ENCODE measurements at regions not wholly inside any gene's neighbourhood (a gene's known extent, or its start where the extent isn't known, plus 50 kb on each side); places are given as distances from the start of the nearest gene placed in this dataset.

GRCh38 chr6:18712595-18712994, 325.4 kb downstream of the RNF144B start:
- Mint-ChIP-seq H3K27me3 (no peaks in the 10 kb centered on the region), H3K9me3 (peaks cover 10% of the 10 kb centered on the region), H3K27ac (no peak overlapping the region), H3K4me1 (ENCODE audit: low read depth in 2 of 2) (no peaks in the 10 kb centered on the region), H3K4me3 (no peak overlapping the region), H3K36me3 (no peaks in the 10 kb centered on the region)
- no peak for ATAC-seq
- DNase-seq (ENCODE audit: low spot score) = no peak

- Mint-ChIP-seq H3K9me3 (peaks cover 6% of the 10 kb centered on the region), H3K4me3 (no peak overlapping the region), H3K27me3 (no peaks in the 10 kb centered on the region), H3K4me1 (ENCODE audit: low read depth in 2 of 2) (no peaks in the 10 kb centered on the region), H3K27ac (no peak overlapping the region), H3K36me3 (no peaks in the 10 kb centered on the region)
- ATAC-seq = no peak
- no peak for DNase-seq (ENCODE audit: low spot score)
Observed at GRCh38 chr6:18720075-18720474, 332.9 kb downstream of the RNF144B start.

- no peak overlapping the region for H3K27ac Mint-ChIP-seq
- no peaks in the 10 kb centered on the region for H3K27me3 Mint-ChIP-seq
- ATAC-seq = no peak
- H3K4me3 Mint-ChIP-seq = no peak overlapping the region
- DNase-seq (ENCODE audit: low spot score) = no peak
- no peaks in the 10 kb centered on the region for H3K36me3 Mint-ChIP-seq
- no peaks in the 10 kb centered on the region for H3K4me1 Mint-ChIP-seq (ENCODE audit: low read depth in 2 of 2)
- H3K9me3 Mint-ChIP-seq = peaks cover 4% of the 10 kb centered on the region
Observed at GRCh38 chr6:18724056-18724455, 336.9 kb downstream of the RNF144B start.

- no peaks in the 10 kb centered on the region for H3K4me1 Mint-ChIP-seq (ENCODE audit: low read depth in 2 of 2)
- H3K27ac Mint-ChIP-seq = no peak overlapping the region
- H3K36me3 Mint-ChIP-seq = no peaks in the 10 kb centered on the region
- H3K9me3 Mint-ChIP-seq = peaks cover 3% of the 10 kb centered on the region
- no peak for DNase-seq (ENCODE audit: low spot score)
- H3K4me3 Mint-ChIP-seq = no peak overlapping the region
- no peak for ATAC-seq
- H3K27me3 Mint-ChIP-seq = no peaks in the 10 kb centered on the region
Observed at GRCh38 chr6:18725449-18725848, 338.3 kb downstream of the RNF144B start.

GRCh38 chr6:18733921-18734550, 346.9 kb downstream of the RNF144B start:
- peaks cover 15% of the 10 kb centered on the region for H3K9me3 Mint-ChIP-seq
- H3K27ac Mint-ChIP-seq = no peak overlapping the region
- H3K4me1 Mint-ChIP-seq (ENCODE audit: low read depth in 2 of 2) = no peaks in the 10 kb centered on the region
- no peak overlapping the region for H3K4me3 Mint-ChIP-seq
- no peak for ATAC-seq
- DNase-seq (ENCODE audit: low spot score) = no peak
- H3K27me3 Mint-ChIP-seq = no peaks in the 10 kb centered on the region
- no peaks in the 10 kb centered on the region for H3K36me3 Mint-ChIP-seq

GRCh38 chr6:18741741-18742140, 354.6 kb downstream of the RNF144B start:
- Mint-ChIP-seq H3K4me3 (no peak overlapping the region), H3K4me1 (ENCODE audit: low read depth in 2 of 2) (no peaks in the 10 kb centered on the region), H3K9me3 (peaks cover 4% of the 10 kb centered on the region), H3K27me3 (no peaks in the 10 kb centered on the region), H3K27ac (no peak overlapping the region), H3K36me3 (no peaks in the 10 kb centered on the region)
- no peak for DNase-seq (ENCODE audit: low spot score)
- ATAC-seq = no peak

- Mint-ChIP-seq H3K4me3 (no peak overlapping the region), H3K9me3 (peaks cover 3% of the 10 kb centered on the region), H3K27ac (no peak overlapping the region), H3K27me3 (no peaks in the 10 kb centered on the region), H3K36me3 (no peaks in the 10 kb centered on the region), H3K4me1 (ENCODE audit: low read depth in 2 of 2) (no peaks in the 10 kb centered on the region)
- no peak for ATAC-seq
- DNase-seq (ENCODE audit: low spot score) = no peak
Observed at GRCh38 chr6:18742406-18742805, 355.3 kb downstream of the RNF144B start.

- Mint-ChIP-seq H3K4me3 (no peak overlapping the region), H3K27ac (no peak overlapping the region), H3K27me3 (no peaks in the 10 kb centered on the region), H3K4me1 (ENCODE audit: low read depth in 2 of 2) (no peaks in the 10 kb centered on the region), H3K9me3 (peaks cover 2% of the 10 kb centered on the region), H3K36me3 (no peaks in the 10 kb centered on the region)
- ATAC-seq (no peak), DNase-seq (ENCODE audit: low spot score) (no peak)
Observed at GRCh38 chr6:18746727-18747126, 359.6 kb downstream of the RNF144B start.

GRCh38 chr6:18748314-18748713, 361.2 kb downstream of the RNF144B start:
- no peak overlapping the region for H3K4me3 Mint-ChIP-seq
- no peaks in the 10 kb centered on the region for H3K4me1 Mint-ChIP-seq (ENCODE audit: low read depth in 2 of 2)
- no peak overlapping the region for H3K27ac Mint-ChIP-seq
- DNase-seq (ENCODE audit: low spot score) (no peak), ATAC-seq (no peak)
- no peaks in the 10 kb centered on the region for H3K9me3 Mint-ChIP-seq
- no peaks in the 10 kb centered on the region for H3K27me3 Mint-ChIP-seq
- H3K36me3 Mint-ChIP-seq = no peaks in the 10 kb centered on the region

GRCh38 chr6:18752278-18753068, 365.3 kb downstream of the RNF144B start:
- Mint-ChIP-seq H3K27ac (no peak overlapping the region), H3K9me3 (peaks cover 6% of the 10 kb centered on the region), H3K4me3 (no peak overlapping the region), H3K27me3 (no peaks in the 10 kb centered on the region), H3K4me1 (ENCODE audit: low read depth in 2 of 2) (no peaks in the 10 kb centered on the region), H3K36me3 (no peaks in the 10 kb centered on the region)
- no peak for DNase-seq (ENCODE audit: low spot score)
- ATAC-seq = no peak

GRCh38 chr6:18753076-18753475, 365.9 kb downstream of the RNF144B start:
- no peak for ATAC-seq
- Mint-ChIP-seq H3K36me3 (no peaks in the 10 kb centered on the region), H3K9me3 (peaks cover 6% of the 10 kb centered on the region), H3K4me1 (ENCODE audit: low read depth in 2 of 2) (no peaks in the 10 kb centered on the region), H3K27me3 (no peaks in the 10 kb centered on the region), H3K4me3 (no peak overlapping the region), H3K27ac (no peak overlapping the region)
- no peak for DNase-seq (ENCODE audit: low spot score)

GRCh38 chr6:18763086-18763485, 375.9 kb downstream of the RNF144B start:
- ATAC-seq = no peak

GRCh38 chr6:18784794-18785193, 397.6 kb downstream of the RNF144B start:
- H3K27me3 Mint-ChIP-seq = no peaks in the 10 kb centered on the region
- ATAC-seq (no peak), DNase-seq (ENCODE audit: low spot score) (no peak)
- no peaks in the 10 kb centered on the region for H3K36me3 Mint-ChIP-seq
- no peaks in the 10 kb centered on the region for H3K4me1 Mint-ChIP-seq (ENCODE audit: low read depth in 2 of 2)
- no peak overlapping the region for H3K4me3 Mint-ChIP-seq
- H3K9me3 Mint-ChIP-seq = peaks cover 10% of the 10 kb centered on the region
- H3K27ac Mint-ChIP-seq = no peak overlapping the region

More at GRCh38 chr6:18763086-18763485, 375.9 kb downstream of the RNF144B start:
- H3K36me3 Mint-ChIP-seq = no peaks in the 10 kb centered on the region
- no peaks in the 10 kb centered on the region for H3K27me3 Mint-ChIP-seq
- no peaks in the 10 kb centered on the region for H3K4me1 Mint-ChIP-seq (ENCODE audit: low read depth in 2 of 2)
- H3K9me3 Mint-ChIP-seq = peaks cover 12% of the 10 kb centered on the region
- H3K4me3 Mint-ChIP-seq = no peak overlapping the region
- no peak overlapping the region for H3K27ac Mint-ChIP-seq
- DNase-seq (ENCODE audit: low spot score) = no peak

GRCh38 chr6:18785810-18786490, 398.8 kb downstream of the RNF144B start:
- Mint-ChIP-seq H3K9me3 (peaks cover 11% of the 10 kb centered on the region), H3K36me3 (no peaks in the 10 kb centered on the region), H3K4me3 (no peak overlapping the region), H3K27me3 (no peaks in the 10 kb centered on the region), H3K27ac (no peak overlapping the region), H3K4me1 (ENCODE audit: low read depth in 2 of 2) (no peaks in the 10 kb centered on the region)
- no peak for ATAC-seq
- no peak for DNase-seq (ENCODE audit: low spot score)
